GM12878 (cell line): ENCODE measurements at regions not wholly inside any gene's neighbourhood (a gene's known extent, or its start where the extent isn't known, plus 50 kb on each side); places are given as distances from the start of the nearest gene placed in this dataset.
A peak's percentile ranks its signal among the peaks of the same experiment; 100 is the strongest.
"Not testable (repeated sequence)": the region's sequence is repeated elsewhere in the genome, so short reads cannot be mapped to it uniquely, and the experiment has no call there.

ENCODE experiments used
- ATAC-seq: fragments of 200-7000 bp; cut with Tn5 transposase; 3 replicates; pipeline ENCODE4 v1.9.1; 2020; ENCODE audit warnings: mild to moderate bottlenecking, moderate library complexity
- BruUV-seq: library from RNA; stranded (reverse); fragments of 400-500 nt; replicated peaks from 2 replicates; lab custom pipeline; 2021; lab: Mats Ljungman, UMichigan
- CTCF ChIA-PET: fragments of 300-600 bp; sonication (Branson Sonifier 250); formaldehyde crosslinking; extraction: SDS; loops from one replicate; lab custom pipeline; 2021; ENCODE audit warnings: inconsistent platforms; lab: Yijun Ruan, JAX
- POLR2A ChIA-PET: fragments of 350-600 bp; formaldehyde crosslinking; extraction: SDS; loops from one replicate; lab custom pipeline; 2021; ENCODE audit warnings: inconsistent platforms; lab: Charles Lee
- RAD21 ChIA-PET: fragments of 300-600 bp; sonication (Branson Sonifier 250); formaldehyde crosslinking; loops from one replicate; lab custom pipeline; 2023; ENCODE audit warnings: antibody characterized with exemption; ENCODE audit not compliant: unreplicated experiment; lab: Charles Lee
- SMC1A ChIA-PET: fragments of 300-600 bp; sonication (Branson Sonifier 250); formaldehyde crosslinking; loops from one replicate; lab custom pipeline; 2023; ENCODE audit not compliant: unreplicated experiment, uncharacterized antibody; lab: Charles Lee
- DNase-seq: peaks from one replicate; pipeline ENCODE4 v3.0.0-alpha.2; 2011; ENCODE audit warnings: low read depth, low spot score
- FAIRE-seq: peaks from 3 replicates; lab custom pipeline; 2011; peaks lifted over from hg19 to GRCh38; lab: Jason Lieb, UNC
- H2AFZ ChIP-seq: 2 replicates; pipeline ENCODE4 v1.6.0; 2011; ENCODE audit warnings: low read depth, low read length, control low read depth; ENCODE audit not compliant: control insufficient read depth
- H3K27ac ChIP-seq: 2 replicates; pipeline ENCODE4 v1.5.1; 2011; ENCODE audit warnings: control low read depth; ENCODE audit not compliant: control insufficient read depth, insufficient read depth
- H3K27me3 ChIP-seq, 2 experiments: replicated peaks in 1 of 2; 2 replicates each; pipeline versions ENCODE4 v1.6.0 to v1.6.1; 2011; ENCODE audit warnings: low read length in 1 of 2; ENCODE audit not compliant: control insufficient read depth in 2 of 2, insufficient read depth in 2 of 2
- H3K36me3 ChIP-seq, 2 experiments: 2 replicates each; pipeline ENCODE4 v1.5.1; 2011; ENCODE audit warnings: low read length in 1 of 2; ENCODE audit not compliant: control insufficient read depth in 2 of 2, insufficient read depth in 2 of 2
- H3K4me1 ChIP-seq: 2 replicates; pipeline ENCODE4 v1.6.1; 2011; ENCODE audit warnings: mild to moderate bottlenecking, low read length, moderate library complexity, mixed read lengths; ENCODE audit not compliant: control insufficient read depth, insufficient read depth
- H3K4me2 ChIP-seq: 2 replicates; pipeline ENCODE4 v1.6.0; 2011; ENCODE audit warnings: control low read depth; ENCODE audit not compliant: control insufficient read depth, insufficient read depth
- H3K4me3 ChIP-seq: fragments of 200-600 bp; sonication (generic); 2 replicates; pipeline ENCODE4 v1.5.1; 2016
- H3K79me2 ChIP-seq: 2 replicates; pipeline ENCODE4 v1.6.0; 2011; ENCODE audit warnings: low read length; ENCODE audit not compliant: control insufficient read depth, insufficient read depth
- H3K9ac ChIP-seq: 2 replicates; pipeline ENCODE4 v1.8.0; 2011; ENCODE audit warnings: low read length, control low read depth, mixed read lengths; ENCODE audit not compliant: control insufficient read depth, insufficient read depth
- H3K9me3 ChIP-seq: replicated peaks from 3 replicates; pipeline ENCODE4 v1.5.1; 2011; ENCODE audit warnings: mild to moderate bottlenecking, low read length; ENCODE audit not compliant: control insufficient read depth, insufficient read depth
- H4K20me1 ChIP-seq: 2 replicates; pipeline ENCODE4 v1.6.0; 2011; ENCODE audit not compliant: control insufficient read depth, insufficient read depth
- MTA3 ChIP-seq: IDR thresholded peaks from 2 replicates; pipeline ENCODE4 v1.6.1; 2012; ENCODE audit warnings: low read length, inconsistent platforms, borderline replicate concordance
- PML ChIP-seq: IDR thresholded peaks from 2 replicates; pipeline ENCODE4 v1.6.1; 2012; ENCODE audit warnings: low read length, inconsistent platforms
- POLR2A ChIP-seq: IDR thresholded peaks from 2 replicates; pipeline ENCODE4 v1.6.1; 2011; ENCODE audit warnings: low read depth, mild to moderate bottlenecking, low read length
- POLR2AphosphoS5 ChIP-seq: IDR thresholded peaks from 2 replicates; pipeline ENCODE4 v1.6.1; 2011; ENCODE audit warnings: mild to moderate bottlenecking, low read length, inconsistent platforms
- SMAD5 ChIP-seq: IDR thresholded peaks from 2 replicates; pipeline ENCODE4 v1.6.1; 2016; ENCODE audit warnings: antibody characterized with exemption, low read depth
- TARDBP ChIP-seq: IDR thresholded peaks from 2 replicates; pipeline ENCODE4 v1.6.1; 2016; ENCODE audit warnings: borderline replicate concordance
- ZBED1 ChIP-seq: IDR thresholded peaks from 2 replicates; pipeline ENCODE4 v1.6.1; 2016; ENCODE audit warnings: borderline replicate concordance
- WGBS: methylation state at CpG from one replicate; pipeline ENCODE4 v1.1.6; 2016; ENCODE audit warnings: low lambda C conversion rate; ENCODE audit not compliant: insufficient replicate concordance, insufficient coverage; ENCODE audit errors: missing lambda C conversion rate; 5-methylcytosine and 5-hydroxymethylcytosine counted together
- in situ Hi-C: fragments of 300-500 bp; cut with MboI; formaldehyde crosslinking; loops from 9 replicates; pipeline ENCODE4 v1.14.3; 2018; ENCODE audit warnings: mixed read lengths
- intact Hi-C: fragments of 100-400 bp; cut with micrococcal nuclease; formaldehyde crosslinking; loops from one replicate; pipeline ENCODE4 v1.14.2; 2022; ENCODE audit not compliant: unreplicated experiment

DNA sequence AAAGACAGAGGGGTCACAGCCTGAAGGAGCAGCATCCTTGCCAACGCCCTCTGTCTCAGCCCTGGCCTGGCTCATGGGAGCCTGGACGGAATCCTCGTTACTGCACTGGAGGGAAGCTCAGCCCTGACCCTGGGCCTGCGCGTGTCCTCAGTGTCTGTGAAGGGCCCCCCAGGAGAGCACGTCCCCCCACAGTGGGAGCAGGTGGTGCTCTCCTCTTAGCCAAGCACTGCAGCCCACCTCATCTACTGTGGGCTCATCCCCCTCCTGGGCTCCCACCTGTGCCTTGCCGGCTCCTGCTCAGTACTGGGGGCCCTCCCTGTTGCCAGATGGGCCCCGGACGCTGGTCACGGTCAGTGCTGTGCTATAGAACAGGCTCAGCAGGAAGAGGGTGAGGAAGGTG, 177.7 kb downstream of the TMEM121 start:
- intact Hi-C loops = loop anchor here (5.0 to 10.0 kb wide), 2 partner anchors 158 to 571 kb away; no protein-coding TSS in a partner anchor
- 84% methylated on average over 6 of the region's 10 CpGs for WGBS
- not testable (repeated sequence) for H2AFZ ChIP-seq

DNA sequence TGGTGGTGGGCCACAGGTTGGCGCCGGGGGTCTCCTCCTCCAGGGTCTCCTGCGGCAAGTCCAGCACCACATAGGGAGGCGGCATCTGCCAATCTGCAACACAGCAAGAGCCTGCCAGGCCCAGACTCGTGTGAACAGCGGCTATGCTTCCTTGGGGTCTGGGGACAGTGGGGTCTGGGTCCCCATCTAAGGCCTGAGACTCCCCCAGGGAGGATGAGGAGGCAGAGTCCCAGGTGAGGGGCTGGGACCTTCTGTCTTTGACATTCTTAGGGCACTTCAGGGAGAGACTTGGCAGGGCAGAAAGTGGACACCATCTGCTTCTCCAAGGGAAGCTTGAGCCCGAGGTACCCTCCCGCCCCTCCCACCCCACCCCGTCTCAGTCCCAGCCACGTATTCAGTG, 178.1 kb downstream of the TMEM121 start:
- in situ Hi-C loops (loop anchor here (10.0 kb wide), 2 partner anchors 120 to 570 kb away; no protein-coding TSS in a partner anchor), intact Hi-C loops (loop anchor here (5.0 to 10.0 kb wide), 2 partner anchors 158 to 570 kb away; no protein-coding TSS in a partner anchor)
- H3K36me3 ChIP-seq, POLR2A ChIA-PET, H2AFZ ChIP-seq, H4K20me1 ChIP-seq, RAD21 ChIA-PET, H3K9ac ChIP-seq, FAIRE-seq, BruUV-seq, H3K27me3 ChIP-seq, H3K4me2 ChIP-seq, H3K27ac ChIP-seq, SMC1A ChIA-PET, DNase-seq, H3K4me3 ChIP-seq, CTCF ChIA-PET, H3K9me3 ChIP-seq, ATAC-seq: not testable (repeated sequence)
- TF ChIP-seq PML = peak; percentile 21; the same call in 1 of the 2 replicates
- peak; percentile 23; the same call in 1 of the 2 replicates for TF ChIP-seq SMAD5
- TF ChIP-seq ZBED1 = peak; percentile 15; the same call in 1 of the 2 replicates
- peak; percentile 43; the same call in 1 of the 2 replicates for TF ChIP-seq MTA3
- peak; percentile 78; the same call in 1 of the 2 replicates for TF ChIP-seq TARDBP
- TF ChIP-seq POLR2AphosphoS5 = peak; percentile 34; the same call in 1 of the 2 replicates
- Histone ChIP-seq H3K4me1 (peaks cover 44% of the 10 kb centered on the region), H3K79me2 (peaks cover 41% of the 10 kb centered on the region)
- 66% methylated on average over 3 of the region's 10 CpGs for WGBS

More for the DNA sequence above, 177.7 kb downstream of the TMEM121 start:
- SMC1A ChIA-PET, POLR2A ChIA-PET, H3K27ac ChIP-seq, ATAC-seq, H4K20me1 ChIP-seq, H3K4me3 ChIP-seq, RAD21 ChIA-PET, CTCF ChIA-PET, BruUV-seq, H3K27me3 ChIP-seq, H3K9me3 ChIP-seq, FAIRE-seq, H3K36me3 ChIP-seq, DNase-seq, H3K4me2 ChIP-seq, H3K9ac ChIP-seq: not testable (repeated sequence)
- Histone ChIP-seq H3K4me1 (peaks cover 44% of the 10 kb centered on the region), H3K79me2 (peaks cover 37% of the 10 kb centered on the region)
- TF ChIP-seq ZBED1 (peak; percentile 55; the same call in 1 of the 2 replicates), POLR2A (peak; percentile 57), MTA3 (0 out of 2 replicates have a peak, but pooled peaks have one; percentile 49), POLR2AphosphoS5 (0 out of 2 replicates have a peak, but pooled peaks have one; percentile 25), TARDBP (peak; percentile 50; the same call in 1 of the 2 replicates), SMAD5 (peak; percentile 14; the same call in 1 of the 2 replicates)
- in situ Hi-C loops = loop anchor here (10.0 kb wide), 2 partner anchors 119 to 571 kb away; no protein-coding TSS in a partner anchor
